ENCODE measurements at regions not wholly inside any gene's neighbourhood (a gene's known extent, or its start where the extent isn't known, plus 50 kb on each side); places are given as distances from the start of the nearest gene placed in this dataset.

DNA sequence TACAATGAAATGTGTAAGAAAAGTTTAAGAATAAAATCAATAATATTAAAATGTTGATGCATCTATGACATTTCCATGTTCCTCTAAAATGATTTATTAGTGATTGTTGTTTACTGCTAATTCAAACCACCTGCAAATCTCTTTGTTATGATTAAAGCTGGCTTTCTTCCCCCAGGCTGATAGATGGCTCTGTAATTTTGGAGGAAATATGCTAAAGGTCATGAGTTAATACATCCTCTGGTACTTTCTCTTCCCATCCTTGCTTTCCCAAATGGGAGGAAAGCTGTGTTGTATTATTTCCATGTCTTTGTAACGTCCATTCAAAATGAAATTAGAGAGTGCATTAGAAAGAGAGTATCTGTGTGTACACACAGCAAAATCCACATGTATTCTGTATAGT, 139.5 kb upstream of the TMCO5A start:
- Histone ChIP-seq H3K4me1 (replicated peaks in 1 of 2) (peaks cover 3 to 32% of the 10 kb centered on the region in 2 donors), H3K4me3 (no peak overlapping the region), H3K27ac (no peak overlapping the region)
- WGBS, 10 experiments: 0 to 43% (median 15%) methylated on average over 1 of the region's 1 CpG; no CpG with 5 or more reads in 2 of the 10 experiments
- in situ Hi-C loops (cut with MboI; ENCODE audit: low pct_unique_long_range_greater_than_20kb in 2 of 9, low sequenced_read_pairs in 9 of 9, unreplicated experiment in 9 of 9): no loop called here
- peak in 1 of 8 experiments; percentile 8 for ATAC-seq (replicated peaks in 6 of 8)

DNA sequence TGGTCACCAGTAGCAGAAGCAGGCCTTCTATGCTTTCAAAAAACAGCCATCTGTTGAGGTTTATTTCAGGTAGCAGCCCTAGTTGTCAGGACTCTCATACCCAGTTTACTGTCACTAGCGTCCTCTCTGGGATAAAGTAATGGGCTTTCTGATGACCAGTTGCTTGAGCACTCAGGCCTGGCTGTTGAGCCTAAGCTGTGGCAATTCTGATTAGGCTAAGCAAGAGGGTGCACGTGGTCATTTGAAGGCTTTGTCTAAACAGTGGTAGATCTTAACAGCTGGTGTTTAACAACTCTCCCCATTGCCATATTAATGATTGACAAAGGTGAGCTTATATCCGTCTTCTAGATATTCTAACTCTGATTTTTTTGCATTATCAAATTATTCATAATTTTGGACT, 132.9 kb upstream of the TMCO5A start:
- in situ Hi-C loops (cut with MboI; ENCODE audit: low pct_unique_long_range_greater_than_20kb in 2 of 9, low sequenced_read_pairs in 9 of 9, unreplicated experiment in 9 of 9): no loop called here
- Histone ChIP-seq H3K4me1 (replicated peaks in 1 of 2) (no peaks in the 10 kb centered on the region), H3K4me3 (no peak overlapping the region), H3K27ac (no peak overlapping the region)
- WGBS, 10 experiments: 49 to 100% (median 79%) methylated on average over 1 to 3 of the region's 3 CpGs
- ATAC-seq (replicated peaks in 6 of 8): no peak

DNA sequence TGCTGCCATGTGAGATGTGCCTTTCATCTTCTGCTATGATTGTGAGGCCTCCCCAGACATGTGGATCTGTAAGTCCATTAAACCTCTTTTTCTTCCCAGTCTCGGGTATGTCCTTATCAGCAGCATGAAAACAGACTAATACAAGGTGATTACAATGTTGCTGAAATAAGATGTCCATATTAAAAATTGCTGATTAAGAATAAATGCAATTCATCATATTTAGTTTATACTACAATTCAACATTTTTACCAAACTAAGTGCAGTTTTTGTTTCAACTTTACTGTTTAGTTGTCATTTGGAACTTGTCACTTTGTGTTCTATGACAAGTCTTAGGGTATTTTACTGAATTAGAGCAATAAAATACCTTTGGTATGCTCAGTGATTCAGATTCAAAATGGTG, 127.6 kb upstream of the TMCO5A start:
- in situ Hi-C loops (cut with MboI; ENCODE audit: low pct_unique_long_range_greater_than_20kb in 2 of 9, low sequenced_read_pairs in 9 of 9, unreplicated experiment in 9 of 9): no loop called here
- Histone ChIP-seq H3K27ac (no peak overlapping the region), H3K4me1 (replicated peaks in 1 of 2) (no peaks in the 10 kb centered on the region), H3K4me3 (no peak overlapping the region)
- WGBS, 10 experiments: 11 to 88% (median 55%) methylated on average over 1 of the region's 1 CpG; no CpG with 5 or more reads in 4 of the 10 experiments
- ATAC-seq (replicated peaks in 6 of 8): no peak

DNA sequence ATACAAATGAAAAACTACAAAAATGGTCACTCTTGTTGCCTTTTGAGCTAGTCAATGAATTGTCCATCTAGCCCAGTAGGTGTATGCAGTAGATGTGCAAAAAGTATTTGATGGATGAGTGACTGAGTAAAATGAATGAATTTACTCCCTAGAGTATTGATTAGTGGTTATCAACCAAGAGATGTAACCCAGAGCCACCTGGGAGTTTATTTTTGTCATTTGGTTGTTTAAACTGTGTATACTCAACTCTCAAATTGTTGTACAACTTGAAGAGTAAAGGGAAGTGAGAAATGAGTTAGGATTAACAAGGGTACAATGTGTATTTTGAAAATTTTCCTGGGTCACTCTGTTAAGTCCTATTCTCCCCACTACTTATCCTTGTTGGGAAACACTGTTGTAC, 124.1 kb upstream of the TMCO5A start:
- in situ Hi-C loops (cut with MboI; ENCODE audit: low pct_unique_long_range_greater_than_20kb in 2 of 9, low sequenced_read_pairs in 9 of 9, unreplicated experiment in 9 of 9): no loop called here
- H3K27ac ChIP-seq: no peak overlapping the region
- H3K4me3 ChIP-seq: no peak overlapping the region
- no peaks in the 10 kb centered on the region for H3K4me1 ChIP-seq (replicated peaks in 1 of 2)
- no peak for ATAC-seq (replicated peaks in 6 of 8)

DNA sequence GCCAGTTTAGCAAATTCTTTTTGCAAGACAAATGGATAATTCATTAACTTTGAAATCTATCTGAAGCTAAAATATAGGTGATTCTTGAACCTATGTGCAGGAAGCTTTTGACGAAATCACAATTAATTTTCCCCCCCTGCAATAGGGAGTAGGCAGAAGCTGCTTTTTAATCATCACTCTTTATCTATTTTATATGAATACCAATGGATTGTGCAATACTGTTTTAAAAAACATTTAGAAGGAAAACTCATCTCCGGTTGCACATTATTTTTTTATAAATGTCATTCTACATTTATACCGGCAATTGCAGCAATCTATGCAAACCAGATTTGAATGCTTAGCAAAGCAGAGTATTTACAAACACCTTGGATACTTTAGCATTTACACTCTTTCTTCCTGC, 121.1 kb upstream of the TMCO5A start:
- no peak overlapping the region for H3K27ac ChIP-seq
- WGBS, 10 experiments: 42 to 100% (median 86%) methylated on average over 1 to 3 of the region's 3 CpGs; no CpG with 5 or more reads in 1 of the 10 experiments
- in situ Hi-C loops (cut with MboI; ENCODE audit: low pct_unique_long_range_greater_than_20kb in 2 of 9, low sequenced_read_pairs in 9 of 9, unreplicated experiment in 9 of 9): no loop called here
- H3K4me3 ChIP-seq: no peak overlapping the region
- no peaks in the 10 kb centered on the region for H3K4me1 ChIP-seq (replicated peaks in 1 of 2)
- ATAC-seq (replicated peaks in 6 of 8): no peak

DNA sequence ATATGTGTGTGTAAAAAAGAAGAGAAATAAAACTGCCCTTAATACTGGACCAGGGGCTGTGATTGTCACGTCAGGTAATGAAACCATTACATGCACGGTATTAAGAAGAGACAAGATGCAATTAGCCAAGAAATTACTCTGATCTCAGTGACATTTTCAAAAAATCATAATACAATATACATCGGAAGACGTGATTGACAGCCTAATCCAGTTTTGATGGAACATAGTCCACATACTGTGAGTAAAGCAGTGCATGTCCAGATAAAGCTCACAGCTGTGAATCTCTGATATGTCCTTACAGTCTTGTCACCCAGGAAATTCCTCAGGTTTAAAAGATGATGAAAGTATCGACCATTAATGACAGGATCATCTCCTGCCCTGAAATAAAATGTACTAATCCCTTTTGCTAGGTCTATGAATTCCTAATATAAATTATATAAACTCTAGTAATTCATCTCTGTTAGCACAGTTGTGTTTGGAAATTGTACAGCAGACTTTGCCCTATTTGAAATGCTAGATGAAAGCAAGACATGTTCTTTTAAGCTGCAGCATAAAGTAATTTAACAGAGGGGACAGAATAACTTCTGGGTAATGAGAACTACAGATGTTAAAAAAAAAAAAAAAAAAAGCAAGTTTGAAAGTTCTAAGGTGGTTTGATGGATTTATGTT, 119.5 kb upstream of the TMCO5A start:
- H3K27ac ChIP-seq: no peak overlapping the region
- H3K4me1 ChIP-seq (replicated peaks in 1 of 2): no peaks in the 10 kb centered on the region
- in situ Hi-C loops (cut with MboI; ENCODE audit: low pct_unique_long_range_greater_than_20kb in 2 of 9, low sequenced_read_pairs in 9 of 9, unreplicated experiment in 9 of 9): no loop called here
- 29 to 89% (median 71%) methylated on average over 2 to 5 of the region's 5 CpGs for WGBS, 10 experiments
- no peak for ATAC-seq (replicated peaks in 6 of 8)
- no peak overlapping the region for H3K4me3 ChIP-seq

DNA sequence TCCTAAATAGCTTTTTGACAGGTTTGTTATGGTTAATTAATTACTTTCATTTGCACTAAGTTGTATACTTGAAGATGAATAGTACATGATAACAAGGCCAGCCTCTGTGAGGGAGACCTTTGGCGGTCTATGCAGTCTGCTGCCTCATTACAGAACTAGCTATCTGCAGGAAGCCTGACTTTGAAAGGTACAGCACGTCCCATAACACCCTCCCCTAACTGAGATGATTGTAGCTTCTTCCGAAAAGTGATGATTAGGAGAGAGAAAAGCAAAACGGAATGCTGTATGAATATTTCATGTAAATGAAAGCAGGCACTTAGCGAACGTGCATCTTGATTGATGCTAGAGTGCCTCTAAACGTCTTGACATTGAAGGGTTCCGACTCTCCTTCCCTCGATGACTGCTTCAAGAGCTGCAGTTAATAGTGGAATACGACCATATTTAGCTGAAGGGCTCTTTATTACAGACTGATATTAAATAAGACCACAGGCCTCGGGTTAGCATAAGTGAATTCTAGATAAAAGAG, 116.2 kb upstream of the TMCO5A start:
- peaks cover 0 to 14% of the 10 kb centered on the region in 2 donors for H3K4me1 ChIP-seq (replicated peaks in 1 of 2)
- ATAC-seq (replicated peaks in 6 of 8): peak in 4 of 8 experiments; percentile 40 to 75 (median 44)
- in situ Hi-C loops (cut with MboI; ENCODE audit: low pct_unique_long_range_greater_than_20kb in 2 of 9, low sequenced_read_pairs in 9 of 9, unreplicated experiment in 9 of 9): no loop called here
- H3K27ac ChIP-seq: no peak overlapping the region
- 27 to 100% (median 64%) methylated on average over 1 to 8 of the region's 11 CpGs for WGBS, 10 experiments
- H3K4me3 ChIP-seq: no peak overlapping the region

DNA sequence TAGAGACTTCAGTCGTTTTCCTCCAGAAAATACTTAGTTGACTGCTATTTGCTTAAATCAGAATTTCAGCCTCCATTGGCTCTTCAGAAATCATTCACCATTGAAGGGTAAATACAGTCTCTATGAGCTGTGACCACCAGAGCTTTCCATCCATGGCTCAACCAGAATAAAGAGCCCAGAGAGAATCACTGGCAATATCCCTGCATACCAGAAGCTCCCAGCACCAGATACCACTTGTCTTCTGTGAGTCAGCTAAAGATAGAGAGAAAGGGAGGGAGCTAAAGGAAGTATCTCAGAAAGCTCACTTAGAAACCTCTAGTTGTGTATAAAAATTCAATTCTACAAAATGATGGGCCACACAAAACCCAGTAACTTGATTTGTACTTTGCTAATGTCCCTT, 115.2 kb upstream of the TMCO5A start:
- in situ Hi-C loops (cut with MboI; ENCODE audit: low pct_unique_long_range_greater_than_20kb in 2 of 9, low sequenced_read_pairs in 9 of 9, unreplicated experiment in 9 of 9): no loop called here

DNA sequence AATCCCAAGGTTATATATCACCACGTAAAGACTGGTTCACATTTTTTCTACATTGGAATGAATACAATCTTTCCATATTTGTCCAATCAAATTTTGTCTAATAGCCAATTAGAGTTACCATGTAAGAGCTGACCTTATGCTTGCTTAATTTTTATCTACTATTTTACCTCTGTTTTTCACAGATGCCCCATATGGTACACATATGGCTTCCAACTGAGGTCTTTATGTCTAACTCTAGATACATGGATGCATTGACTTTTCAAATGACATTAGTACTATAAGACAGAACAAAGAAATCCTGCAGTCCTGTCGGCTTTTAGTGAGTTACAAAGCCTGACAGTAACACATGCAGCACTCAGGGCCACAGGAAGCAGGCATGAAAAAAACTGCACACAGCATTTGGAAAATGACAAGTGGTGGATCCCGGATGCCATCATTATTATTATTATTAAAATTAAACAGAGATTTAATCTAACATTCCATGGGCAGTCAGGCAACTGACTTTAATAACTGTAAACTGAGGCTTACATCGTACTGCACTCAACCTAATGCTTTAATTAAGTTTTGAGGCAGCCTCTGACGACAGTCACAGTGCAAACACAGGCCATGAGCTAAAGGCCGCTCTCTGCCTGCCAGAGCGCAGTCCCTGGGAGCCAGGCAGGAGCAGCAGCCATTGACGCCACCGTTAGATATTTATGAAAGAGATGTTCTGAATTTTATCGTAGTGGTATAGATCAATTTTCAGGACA, 113.9 kb upstream of the TMCO5A start:
- H3K4me1 ChIP-seq (replicated peaks in 1 of 2): peaks cover 0 to 14% of the 10 kb centered on the region in 2 donors
- in situ Hi-C loops (cut with MboI; ENCODE audit: low pct_unique_long_range_greater_than_20kb in 2 of 9, low sequenced_read_pairs in 9 of 9, unreplicated experiment in 9 of 9): no loop called here
- peak in 3 of 8 experiments; percentile 35 to 64 (median 44) for ATAC-seq (replicated peaks in 6 of 8)
- no peak overlapping the region for H3K27ac ChIP-seq
- WGBS, 10 experiments: 30 to 100% (median 67%) methylated on average over 1 to 8 of the region's 10 CpGs
- H3K4me3 ChIP-seq: no peak overlapping the region

More for the DNA sequence above, 115.2 kb upstream of the TMCO5A start:
- ATAC-seq (replicated peaks in 6 of 8): no peak
- H3K4me1 ChIP-seq (replicated peaks in 1 of 2): peaks cover 0 to 14% of the 10 kb centered on the region in 2 donors
- no peak overlapping the region for H3K4me3 ChIP-seq
- no peak overlapping the region for H3K27ac ChIP-seq
- WGBS, 10 experiments: 50 to 100% (median 65%) methylated on average over 1 of the region's 1 CpG; no CpG with 5 or more reads in 4 of the 10 experiments

DNA sequence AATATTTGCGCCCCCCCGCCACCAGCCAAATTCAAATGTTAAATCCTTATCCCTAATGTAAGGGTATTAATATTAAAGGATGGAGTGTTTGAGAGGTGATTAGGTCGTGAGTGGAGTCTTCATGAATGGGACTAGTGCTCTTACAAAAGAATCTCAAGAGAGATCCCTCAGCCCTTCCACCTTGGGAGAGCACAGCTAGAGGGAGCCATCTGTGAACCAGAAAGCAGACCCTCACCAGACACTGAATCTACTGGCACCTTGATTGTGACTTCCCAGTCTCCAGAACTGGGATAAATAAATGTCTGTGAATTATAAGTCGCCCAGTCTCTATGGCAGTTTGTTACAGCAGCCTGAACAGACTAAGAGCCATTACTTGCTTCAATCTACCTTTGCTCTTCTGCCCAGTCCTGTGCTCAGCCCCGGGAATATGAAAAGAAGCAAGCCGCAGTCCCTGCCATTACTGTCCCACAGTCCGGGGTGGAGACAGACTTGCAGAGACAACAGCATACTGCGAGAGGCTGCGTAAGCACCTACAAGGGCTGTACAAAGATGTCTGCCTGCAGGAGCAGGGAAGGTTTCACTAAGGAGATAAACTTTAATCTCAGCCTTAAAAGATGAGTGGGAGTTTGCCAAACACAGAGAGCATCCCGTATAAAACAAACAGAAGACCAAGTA, 110.7 kb upstream of the TMCO5A start:
- in situ Hi-C loops (cut with MboI; ENCODE audit: low pct_unique_long_range_greater_than_20kb in 2 of 9, low sequenced_read_pairs in 9 of 9, unreplicated experiment in 9 of 9): no loop called here
- H3K4me3 ChIP-seq: no peak overlapping the region
- H3K4me1 ChIP-seq (replicated peaks in 1 of 2): peaks cover 0 to 14% of the 10 kb centered on the region in 2 donors
- ATAC-seq (replicated peaks in 6 of 8): no peak
- H3K27ac ChIP-seq: no peak overlapping the region
- WGBS, 10 experiments: 75 to 100% (median 89%) methylated on average over 1 to 8 of the region's 10 CpGs; no CpG with 5 or more reads in 1 of the 10 experiments

DNA sequence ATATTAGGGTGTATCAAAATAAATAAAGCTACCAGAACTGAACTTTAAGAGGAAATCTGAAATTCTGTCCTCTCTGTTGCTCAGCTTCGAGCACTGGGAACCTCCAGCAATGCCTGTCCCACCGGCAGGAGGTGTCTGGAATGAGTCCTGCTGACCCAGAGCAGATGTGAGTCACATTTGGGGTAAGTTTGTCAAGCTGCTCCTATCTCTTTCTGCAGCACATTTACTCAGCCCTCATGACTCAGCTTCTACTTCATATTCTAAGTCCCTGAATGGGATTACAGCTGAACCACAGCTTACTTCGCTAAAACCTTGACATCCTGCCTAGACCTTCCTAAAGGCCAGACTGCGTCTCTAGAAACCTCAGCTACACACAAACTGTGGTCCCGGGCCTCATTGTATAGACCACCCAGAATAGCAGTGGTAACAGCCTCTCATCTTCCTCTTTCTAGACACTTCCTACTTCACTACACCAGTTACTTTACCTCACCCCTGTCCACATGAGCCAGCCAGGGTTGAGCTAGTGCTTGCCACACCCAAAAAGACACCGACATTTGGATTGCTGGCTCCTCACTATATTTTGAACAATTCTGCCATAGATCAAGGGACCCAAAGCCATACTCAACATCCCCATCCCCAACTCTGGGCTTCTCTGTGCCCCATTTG, 109.6 kb upstream of the TMCO5A start:
- peak in 4 of 8 experiments; percentile 36 to 100 (median 79) for ATAC-seq (replicated peaks in 6 of 8)
- Histone ChIP-seq H3K4me1 (replicated peaks in 1 of 2) (peaks cover 0 to 14% of the 10 kb centered on the region in 2 donors), H3K27ac (no peak overlapping the region), H3K4me3 (no peak overlapping the region)
- WGBS, 10 experiments: 0 to 90% (median 77%) methylated on average over 1 to 4 of the region's 6 CpGs; no CpG with 5 or more reads in 3 of the 10 experiments
- in situ Hi-C loops (cut with MboI; ENCODE audit: low pct_unique_long_range_greater_than_20kb in 2 of 9, low sequenced_read_pairs in 9 of 9, unreplicated experiment in 9 of 9): no loop called here

DNA sequence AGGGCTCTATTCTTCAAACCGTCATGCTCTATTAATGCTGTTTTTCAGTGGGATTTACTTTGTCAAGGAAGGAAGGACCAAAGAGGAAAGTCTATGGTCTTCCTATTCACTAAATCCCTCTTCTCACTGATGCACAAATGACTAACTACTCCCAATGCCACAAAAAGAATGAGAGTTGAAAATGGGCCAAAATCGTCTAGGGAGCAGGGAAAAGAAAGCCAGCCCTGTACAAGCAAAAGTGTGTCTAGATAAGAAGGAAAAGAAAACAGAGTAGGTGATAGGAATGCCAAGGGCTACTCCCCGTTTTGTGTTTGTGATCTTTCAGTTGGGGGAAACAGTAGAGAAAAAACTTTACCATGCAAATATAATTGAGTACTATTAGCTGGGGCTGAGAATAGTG, 97.2 kb upstream of the TMCO5A start:
- 0 to 72% (median 33%) methylated on average over 1 to 3 of the region's 3 CpGs; no CpG with 5 or more reads in 2 of the 10 experiments for WGBS, 10 experiments
- no peak overlapping the region for H3K4me3 ChIP-seq
- in situ Hi-C loops (cut with MboI; ENCODE audit: low pct_unique_long_range_greater_than_20kb in 2 of 9, low sequenced_read_pairs in 9 of 9, unreplicated experiment in 9 of 9): no loop called here
- H3K27ac ChIP-seq: no peak overlapping the region
- ATAC-seq (replicated peaks in 6 of 8): no peak
- no peaks in the 10 kb centered on the region for H3K4me1 ChIP-seq (replicated peaks in 1 of 2)

DNA sequence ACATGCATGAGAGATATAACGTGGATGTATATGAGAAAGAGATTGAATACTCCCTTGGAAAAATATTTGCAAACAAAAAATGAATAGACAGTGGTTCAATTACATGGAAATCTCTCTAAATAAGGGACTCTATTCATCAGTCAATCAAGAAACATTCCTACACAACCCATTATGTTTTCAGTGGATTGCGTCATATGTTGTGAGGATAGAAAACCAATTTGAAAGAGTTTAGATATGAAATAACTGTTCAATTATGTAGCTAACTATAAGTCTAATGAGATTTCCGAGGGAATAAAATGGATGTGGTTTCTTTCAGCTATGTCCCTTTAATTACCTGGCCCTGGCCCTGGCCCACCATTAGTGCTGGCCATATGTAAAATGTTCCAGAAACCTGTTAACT, 86.7 kb upstream of the TMCO5A start:
- H3K4me3 ChIP-seq: no peak overlapping the region
- H3K4me1 ChIP-seq (replicated peaks in 1 of 2): no peaks in the 10 kb centered on the region
- no peak overlapping the region for H3K27ac ChIP-seq
- no peak for ATAC-seq (replicated peaks in 6 of 8)
- in situ Hi-C loops (cut with MboI; ENCODE audit: low pct_unique_long_range_greater_than_20kb in 2 of 9, low sequenced_read_pairs in 9 of 9, unreplicated experiment in 9 of 9): no loop called here
- 19 to 100% (median 80%) methylated on average over 2 to 3 of the region's 3 CpGs for WGBS, 10 experiments

Data from motor neuron (in vitro differentiated cells).